T1000 (cell line): ENCODE measurements at regions not wholly inside any gene's neighbourhood (a gene's known extent, or its start where the extent isn't known, plus 50 kb on each side); places are given as distances from the start of the nearest gene placed in this dataset.
"Not testable (repeated sequence)": the region's sequence is repeated elsewhere in the genome, so short reads cannot be mapped to it uniquely, and the experiment has no call there.

Source experiments
- DNase-seq: peaks from one replicate; lab custom pipeline; 2025; ENCODE audit warnings: mixed read lengths; lab: John Stamatoyannopoulos, UW

GRCh38 chr3:105108823-105109222, 257.9 kb upstream of the ALCAM start:
- DNase-seq: no peak

- no peak for DNase-seq
Observed at GRCh38 chr3:105118905-105119304, 247.8 kb upstream of the ALCAM start.

DNA sequence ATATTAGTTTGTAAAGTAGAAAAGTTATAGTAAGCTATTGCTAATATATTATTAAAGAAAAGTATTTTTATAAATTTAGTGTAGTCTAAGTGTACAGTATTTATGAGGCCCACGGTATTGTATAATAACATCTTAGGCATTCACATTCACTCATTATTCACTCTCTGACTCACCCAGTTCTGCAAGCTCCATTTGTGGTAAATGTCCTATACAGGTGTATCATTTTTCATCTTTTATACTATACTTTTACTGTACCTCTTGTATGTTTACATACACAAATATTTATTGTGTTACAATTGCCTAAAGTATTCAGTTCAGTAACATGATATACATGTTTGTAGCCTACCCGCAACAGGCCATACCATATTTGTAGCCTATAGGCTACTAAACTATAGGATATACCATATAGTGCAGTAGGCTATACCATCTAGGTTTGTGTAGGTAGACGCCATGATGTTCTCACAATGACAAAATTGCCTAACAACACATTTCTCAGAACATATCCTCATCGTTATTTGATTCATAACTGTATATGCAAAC, 246.8 kb upstream of the ALCAM start:
- DNase-seq: no peak

GRCh38 chr3:105130911-105131310, 235.8 kb upstream of the ALCAM start:
- DNase-seq: no peak

GRCh38 chr3:105137911-105138310, 228.8 kb upstream of the ALCAM start:
- DNase-seq: no peak

DNA sequence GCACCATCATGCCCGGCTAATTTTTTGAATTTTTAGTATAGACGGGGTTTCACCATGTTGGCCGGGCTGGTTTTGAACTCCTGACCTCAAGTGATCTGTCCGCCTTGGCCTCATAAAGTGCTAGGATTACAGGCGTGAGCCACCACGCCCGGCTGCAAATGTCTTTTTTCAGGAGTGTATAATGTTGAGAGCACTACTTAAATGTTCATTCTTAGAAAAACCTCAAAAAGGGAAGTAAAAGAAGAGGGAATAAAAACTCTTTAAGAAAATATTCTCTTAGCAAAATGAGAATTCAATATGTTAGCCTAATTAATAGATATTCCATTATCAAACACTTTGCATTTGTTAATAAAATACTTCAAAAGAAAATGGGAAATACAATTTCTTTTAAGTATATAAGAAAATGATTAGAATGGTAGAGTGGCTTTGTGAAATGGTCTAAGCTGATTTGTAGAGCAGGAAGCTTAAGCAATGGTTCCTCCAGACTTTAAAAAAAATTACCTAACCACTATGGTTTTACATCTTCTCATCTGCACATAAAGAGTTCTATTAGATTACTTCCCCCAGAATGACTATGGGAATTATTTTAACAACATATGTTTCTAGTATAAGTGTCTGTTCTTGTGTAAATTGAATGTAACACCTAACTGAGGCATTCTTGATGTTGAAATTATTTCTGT, 226.7 kb upstream of the ALCAM start:
- DNase-seq: no peak

- DNase-seq: no peak
Observed at GRCh38 chr3:105140899-105141367, 225.8 kb upstream of the ALCAM start.

- no peak for DNase-seq
Observed at GRCh38 chr3:105144837-105145236, 221.9 kb upstream of the ALCAM start.

GRCh38 chr3:105145511-105145910, 221.2 kb upstream of the ALCAM start:
- no peak for DNase-seq

DNA sequence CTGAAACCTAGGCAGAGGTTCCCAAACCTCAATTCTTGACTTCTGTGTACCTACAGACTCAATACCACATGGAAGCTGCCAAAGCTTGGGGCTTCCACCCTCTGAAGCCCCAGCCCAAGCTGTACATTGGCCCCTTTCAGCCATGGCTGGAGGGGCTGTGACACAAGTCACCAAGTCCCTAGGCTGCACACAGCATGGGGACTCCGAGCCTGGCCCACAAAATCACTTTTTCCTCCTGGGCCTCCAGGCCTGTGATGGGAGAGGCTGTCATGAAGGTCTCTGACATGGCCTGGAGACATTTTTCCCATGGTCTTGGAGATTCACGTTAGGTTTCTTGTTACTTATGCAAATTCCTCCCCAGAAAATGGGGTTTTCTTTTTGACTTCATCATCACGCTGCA, 217.5 kb upstream of the ALCAM start:
- not testable (repeated sequence) for DNase-seq

GRCh38 chr3:105152987-105153386, 213.7 kb upstream of the ALCAM start:
- no peak for DNase-seq

DNA sequence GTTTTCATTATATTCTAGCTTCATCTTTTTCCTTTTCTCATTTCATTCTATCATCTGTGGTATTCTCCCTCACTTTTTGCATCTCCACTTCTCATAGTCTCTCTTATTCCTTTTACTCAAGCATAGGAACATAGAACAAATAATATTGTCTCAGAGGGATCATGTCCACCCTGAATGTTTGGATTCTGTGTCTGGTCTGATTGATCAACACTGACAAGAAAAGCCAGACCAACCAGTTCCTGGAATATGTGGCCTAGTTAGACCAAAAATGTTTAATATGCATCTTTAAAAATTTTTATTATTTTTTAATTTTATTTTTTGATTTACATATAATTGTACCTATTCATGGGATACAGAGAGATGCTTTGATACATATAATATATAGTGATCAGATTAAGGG, 212.0 kb upstream of the ALCAM start:
- DNase-seq: no peak

DNA sequence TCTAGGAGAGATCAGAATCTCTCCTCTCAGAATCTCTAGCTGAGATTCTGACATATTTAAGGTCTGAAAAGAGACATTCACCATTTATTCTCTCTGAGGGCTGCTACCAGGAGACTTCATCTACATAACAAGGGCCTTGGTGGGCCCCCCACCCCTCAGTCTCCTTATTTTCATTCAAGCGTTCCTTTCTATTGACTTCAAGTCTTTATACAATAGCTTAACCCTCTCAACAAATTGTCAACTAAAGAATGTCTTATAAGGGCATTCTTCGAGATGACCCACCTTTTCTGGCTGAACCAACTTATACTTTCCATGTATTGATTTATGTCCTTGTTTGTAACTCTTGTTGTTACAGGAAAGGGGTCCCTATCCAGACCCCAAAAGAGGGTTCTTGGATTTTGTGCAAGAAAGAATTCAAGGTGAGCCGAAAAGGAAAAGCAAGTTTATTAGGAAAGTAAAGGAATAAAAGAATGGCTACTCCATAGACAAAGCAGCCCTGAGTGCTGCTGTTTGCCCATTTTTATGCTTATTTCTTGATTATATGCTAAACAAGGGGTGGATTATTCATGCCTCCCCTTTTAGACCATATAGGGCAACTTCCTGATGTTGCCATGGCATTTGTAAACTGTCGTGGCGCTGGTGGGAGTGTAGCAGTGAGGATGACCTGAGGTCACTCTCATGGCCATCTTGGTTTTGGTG, 209.5 kb upstream of the ALCAM start:
- no peak for DNase-seq

DNA sequence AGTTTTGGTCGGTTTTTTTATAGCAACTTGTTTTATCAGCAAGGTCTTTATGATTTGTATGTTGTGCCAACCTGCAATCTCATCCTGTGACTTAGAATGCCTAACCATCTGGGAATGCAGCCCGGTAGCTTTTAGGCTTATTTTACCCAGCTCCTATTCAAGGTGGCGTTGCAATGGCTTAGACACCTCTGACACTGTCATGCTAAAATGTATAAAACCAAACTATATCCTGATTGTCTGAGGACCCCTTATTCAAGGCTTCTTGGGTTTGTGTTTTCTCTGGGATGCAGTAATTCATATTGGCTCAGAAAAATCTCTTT, 209.0 kb upstream of the ALCAM start:
- no peak for DNase-seq

DNA sequence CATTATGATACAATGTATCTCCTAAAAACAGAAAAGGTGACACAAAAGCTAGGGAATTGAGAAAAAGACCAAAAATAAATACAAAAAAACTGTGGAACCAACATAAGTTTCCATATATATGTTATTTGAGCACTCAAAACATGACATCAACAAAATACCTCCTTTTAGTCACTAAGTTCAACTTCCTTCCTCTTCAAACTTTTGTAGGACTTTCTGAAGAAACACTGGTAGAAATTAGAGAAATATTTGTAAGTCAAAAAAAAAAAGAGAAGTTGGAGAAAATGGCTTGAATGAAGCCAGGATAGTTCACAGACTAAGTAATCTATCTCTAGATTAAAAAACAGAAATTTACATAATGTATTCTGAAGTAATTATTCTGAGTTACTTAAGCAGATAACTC, 208.4 kb upstream of the ALCAM start:
- no peak for DNase-seq

DNA sequence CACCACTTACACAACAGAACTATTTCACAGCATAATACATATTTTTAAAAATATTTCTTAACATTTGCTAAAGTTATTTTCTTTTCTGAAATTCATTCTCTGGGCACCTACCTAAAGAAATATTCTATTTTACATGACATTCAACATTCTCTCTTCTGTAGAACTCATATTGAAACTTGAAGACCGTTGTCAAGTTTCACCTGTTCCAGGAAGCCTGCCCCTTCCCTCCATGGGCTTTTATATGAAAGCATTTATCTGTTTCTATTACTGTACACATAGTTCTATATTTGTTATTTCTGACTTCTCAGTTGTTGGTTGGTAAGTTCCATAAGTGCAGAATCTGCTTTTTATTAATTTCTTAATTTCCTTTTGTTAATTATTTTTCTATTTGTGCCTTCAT, 204.3 kb upstream of the ALCAM start:
- no peak for DNase-seq

DNA sequence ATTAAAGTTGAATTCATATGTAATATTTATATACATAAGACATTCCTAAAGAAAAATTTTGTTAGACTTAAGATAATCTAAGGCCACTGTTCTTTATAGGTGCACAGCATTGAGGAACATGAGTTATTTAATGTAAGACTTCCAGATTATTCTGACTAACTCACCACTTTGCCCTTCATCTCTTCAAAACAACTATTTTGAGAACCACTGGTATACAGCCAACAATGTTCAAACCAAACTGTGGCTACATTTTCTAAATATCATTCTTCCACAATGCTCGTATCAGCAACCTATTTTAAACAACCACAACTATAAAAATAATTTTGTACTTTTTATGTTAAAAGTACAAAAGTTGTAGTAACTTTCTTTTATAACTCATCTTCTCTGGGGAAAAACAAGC, 199.8 kb upstream of the ALCAM start:
- no peak for DNase-seq

GRCh38 chr3:105170423-105170822, 196.3 kb upstream of the ALCAM start:
- DNase-seq: no peak

DNA sequence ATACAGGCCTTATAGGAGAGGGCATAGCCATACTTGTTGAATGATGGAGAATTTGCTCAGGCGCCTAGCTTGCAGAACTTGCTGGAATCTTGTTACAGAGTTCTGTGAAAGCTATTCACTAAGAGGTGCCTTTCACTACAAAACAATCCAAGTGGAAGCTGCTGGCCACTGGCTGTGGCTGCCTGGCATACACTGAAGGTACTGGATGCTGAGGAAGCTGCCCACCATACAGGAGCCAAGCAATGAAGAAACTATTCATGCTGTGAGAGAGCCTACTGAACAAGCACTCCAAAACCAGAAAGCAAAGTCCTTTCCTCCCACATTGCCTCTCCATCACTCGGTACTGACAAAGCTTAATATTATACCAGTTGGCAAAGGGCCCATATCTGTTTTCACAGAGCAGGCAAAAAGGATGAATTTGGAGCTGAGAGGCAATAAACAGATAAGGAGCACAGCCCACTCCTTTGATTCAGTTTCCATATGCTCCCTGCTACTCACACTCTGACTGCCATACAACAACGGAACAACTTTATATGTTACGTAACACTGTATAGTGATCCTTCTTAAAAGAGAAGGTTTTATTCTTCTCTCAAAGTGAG, 192.6 kb upstream of the ALCAM start:
- no peak for DNase-seq

DNA sequence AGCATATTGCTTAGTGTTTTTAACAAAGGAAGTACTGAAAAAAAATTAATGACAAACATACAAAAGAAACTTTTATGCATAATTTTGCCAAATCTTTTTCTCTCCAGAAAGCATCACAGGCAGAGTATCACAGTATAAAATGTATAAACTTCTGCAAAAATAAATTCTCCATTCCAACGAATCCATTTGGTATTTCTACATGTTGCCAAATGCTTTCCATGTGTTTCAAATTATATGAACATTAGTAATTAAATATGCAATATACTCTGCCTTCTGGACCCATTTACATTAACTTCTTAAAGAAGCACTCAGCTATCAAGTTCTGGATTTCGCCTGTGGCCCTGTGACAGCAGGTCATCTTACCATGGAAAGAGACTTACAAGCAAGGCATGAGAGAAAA, 189.1 kb upstream of the ALCAM start:
- no peak for DNase-seq

DNA sequence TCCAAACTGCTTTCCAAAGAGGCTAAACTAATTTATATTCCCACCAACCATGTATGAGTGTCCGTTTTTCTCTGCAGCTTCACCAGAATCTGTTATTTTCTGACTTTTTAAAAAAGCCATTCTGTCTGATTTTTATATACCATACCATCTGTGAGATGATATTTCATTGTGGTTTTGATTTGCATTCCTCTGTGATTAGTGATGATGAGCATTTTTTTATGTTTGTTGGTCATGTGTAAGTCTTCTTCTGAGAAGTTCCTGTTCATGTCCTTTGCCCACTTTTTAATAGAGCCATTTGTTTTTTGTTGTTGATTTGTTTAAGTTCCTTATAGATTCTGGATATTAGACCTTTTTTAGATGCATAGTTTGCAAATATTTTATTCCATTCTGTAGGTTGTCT, 179.4 kb upstream of the ALCAM start:
- DNase-seq: no peak

DNA sequence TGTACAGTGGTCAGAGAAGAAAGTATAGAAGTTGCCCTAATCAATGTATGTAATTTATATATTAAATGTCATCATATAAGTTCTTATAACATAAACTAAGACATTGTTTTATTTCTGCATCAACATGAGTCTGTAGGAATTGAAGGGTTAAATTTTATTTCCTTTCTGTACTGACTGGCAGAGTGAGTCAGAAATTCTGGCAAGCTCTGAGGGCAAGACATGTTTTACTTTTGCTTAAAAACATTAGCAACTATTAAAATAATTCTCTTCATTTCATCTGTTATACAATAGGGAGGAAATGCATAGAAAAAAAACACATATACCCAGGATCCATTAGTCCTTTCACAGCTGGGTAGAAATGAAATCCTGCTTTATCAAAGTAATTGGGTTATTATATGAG, 171.4 kb upstream of the ALCAM start:
- no peak for DNase-seq

- DNase-seq: no peak
Observed at GRCh38 chr3:105197863-105198262, 168.8 kb upstream of the ALCAM start.
